Fibroblast of upper back skin (primary cell): ENCODE measurements at regions not wholly inside any gene's neighbourhood (a gene's known extent, or its start where the extent isn't known, plus 50 kb on each side); places are given as distances from the start of the nearest gene placed in this dataset.

Source experiments
- DNase-seq: peaks from one replicate; pipeline ENCODE4 v3.0.0-alpha.2; 2013

DNA sequence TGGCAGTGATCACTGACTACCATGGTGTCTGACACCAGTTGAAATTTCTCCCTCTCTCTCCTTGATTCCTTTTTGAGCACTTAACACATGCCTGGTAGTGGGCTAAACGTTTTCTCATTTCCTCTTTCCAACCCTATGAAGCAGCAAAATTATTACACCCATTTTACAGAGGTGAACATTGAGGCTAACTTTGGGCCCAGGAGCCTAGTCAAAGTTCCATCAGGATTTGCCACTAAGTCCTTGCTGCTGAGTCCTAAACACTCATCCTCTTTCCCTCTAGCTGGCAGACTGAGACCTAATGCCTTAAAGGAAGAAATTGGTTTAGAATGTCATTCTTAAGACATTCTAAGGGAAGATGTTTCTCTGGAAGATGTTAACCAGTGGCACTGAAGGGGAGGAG lies 74.7 kb upstream of the IRX3 start:
- DNase-seq = no peak

DNA sequence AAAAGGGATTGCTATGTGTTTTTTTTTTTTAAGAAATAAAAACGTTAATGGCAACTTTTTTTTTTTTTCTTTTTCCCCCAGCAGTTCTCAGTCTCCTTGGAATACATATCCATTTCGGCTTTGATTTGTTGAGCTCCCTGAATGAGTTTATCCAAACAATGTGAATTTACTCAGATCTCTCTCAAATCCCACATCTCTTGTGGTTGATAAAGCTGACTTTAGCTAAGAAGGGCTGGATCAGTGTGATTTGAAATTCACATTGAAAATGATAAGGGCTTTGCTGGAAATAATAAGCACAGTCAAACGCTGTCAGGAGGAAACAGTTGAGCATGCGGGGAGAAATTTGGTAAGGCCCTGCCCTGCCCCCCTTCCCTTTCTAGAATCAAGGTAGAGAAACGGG lies 74.1 kb upstream of the IRX3 start:
- DNase-seq = no peak

- DNase-seq = no peak
Observed at GRCh38 chr16:54359555-54359954, 73.0 kb upstream of the IRX3 start.

- DNase-seq = no peak
Observed at GRCh38 chr16:54359081-54359480, 72.5 kb upstream of the IRX3 start.

- no peak for DNase-seq
Observed at GRCh38 chr16:54356391-54356790, 69.8 kb upstream of the IRX3 start.

- peak; percentile 38 for DNase-seq
Observed at GRCh38 chr16:54355251-54355650, 68.7 kb upstream of the IRX3 start.

DNA sequence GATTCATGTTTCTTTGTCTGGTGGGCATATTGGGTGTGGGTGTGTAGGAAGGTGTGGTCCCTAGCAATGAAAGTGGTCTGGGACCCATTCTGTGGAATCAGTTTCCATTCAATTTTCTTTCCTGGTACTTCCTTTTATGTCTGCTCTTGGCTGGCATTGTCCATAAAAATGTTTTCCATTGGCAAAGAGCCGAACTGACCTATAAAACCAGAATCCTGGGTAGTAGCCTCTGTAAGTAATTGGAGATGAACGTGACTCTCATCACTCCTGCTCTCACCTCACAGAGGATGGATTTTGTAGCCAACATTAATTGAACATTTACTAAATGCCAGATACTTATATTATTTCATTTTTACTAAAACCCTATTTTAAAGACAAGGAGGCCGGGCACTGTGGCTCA lies 66.5 kb upstream of the IRX3 start:
- DNase-seq = no peak

GRCh38 chr16:54351171-54351570 lies 64.6 kb upstream of the IRX3 start:
- no peak for DNase-seq

GRCh38 chr16:54347961-54348360 lies 61.4 kb upstream of the IRX3 start:
- no peak for DNase-seq

GRCh38 chr16:54346041-54346440 lies 59.5 kb upstream of the IRX3 start:
- DNase-seq = peak; percentile 87

GRCh38 chr16:54344646-54345630 lies 58.4 kb upstream of the IRX3 start:
- DNase-seq = no peak

GRCh38 chr16:54342966-54343365 lies 56.4 kb upstream of the IRX3 start:
- DNase-seq = peak; percentile 38

GRCh38 chr16:54341892-54342776 lies 55.5 kb upstream of the IRX3 start:
- DNase-seq = no peak

DNA sequence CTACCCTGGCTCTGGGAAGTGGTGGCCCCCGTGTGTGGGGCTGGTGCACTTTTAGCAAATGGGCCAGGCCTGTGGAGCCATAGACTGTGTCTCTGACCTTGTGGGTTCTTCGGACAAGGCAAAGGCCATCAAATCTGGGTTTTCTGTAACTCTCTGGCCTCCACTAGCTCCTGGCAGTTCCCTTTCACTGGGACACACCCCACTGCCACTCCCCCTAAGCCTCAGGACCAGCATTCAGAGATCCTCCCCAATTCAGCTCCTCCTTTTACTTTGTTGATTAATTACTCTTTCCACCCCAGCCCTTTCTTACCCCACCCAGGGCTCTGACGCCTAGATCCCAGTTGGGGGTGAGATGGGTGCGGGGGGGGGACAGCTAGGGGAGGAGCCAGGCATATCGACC lies 53.9 kb upstream of the IRX3 start:
- DNase-seq = no peak

GRCh38 chr16:54336631-54337204 lies 50.1 kb upstream of the IRX3 start:
- no peak for DNase-seq
